ENCODE measurements at regions not wholly inside any gene's neighbourhood (a gene's known extent, or its start where the extent isn't known, plus 50 kb on each side); places are given as distances from the start of the nearest gene placed in this dataset.
"Not testable (repeated sequence)": the region's sequence is repeated elsewhere in the genome, so short reads cannot be mapped to it uniquely, and the experiment has no call there.

GRCh38 chr2:89825034-89825433 lies 1133.6 kb downstream of the RPIA start:
- no peaks in the 10 kb centered on the region for H3K79me1 ChIP-seq (ENCODE audit: low read depth, low read length)
- no peak overlapping the region for H2AK5ac ChIP-seq (ENCODE audit: low read depth, low read length)
- H3K23ac ChIP-seq (ENCODE audit: low read depth, low read length, poor library complexity) = no peak overlapping the region
- H3K36me3 ChIP-seq (replicated peaks in 1 of 2; ENCODE audit: control insufficient read depth in 2 of 2, insufficient read depth in 2 of 2, low read length in 2 of 2) = no peaks in the 10 kb centered on the region
- H2AFZ ChIP-seq (ENCODE audit: low read length) = no peak overlapping the region
- peaks cover 12 to 39% of the 10 kb centered on the region in 2 donors for H3K9me3 ChIP-seq (replicated peaks in 1 of 2; ENCODE audit: control insufficient read depth in 2 of 2, insufficient read depth in 1 of 2, low read depth in 1 of 2, low read length in 2 of 2)
- no peak overlapping the region for H3K18ac ChIP-seq (ENCODE audit: low read length)
- H2BK5ac ChIP-seq (ENCODE audit: low read length) = no peak overlapping the region
- no peak overlapping the region for H3K9ac ChIP-seq (ENCODE audit: low read depth, low read length, poor library complexity)
- H4K91ac ChIP-seq (ENCODE audit: low read depth, low read length, poor library complexity) = no peak overlapping the region
- H4K8ac ChIP-seq (ENCODE audit: low read depth, low read length) = no peak overlapping the region
- no peak overlapping the region for H3K4ac ChIP-seq (ENCODE audit: low read length)
- H2BK15ac ChIP-seq (ENCODE audit: low read length) = no peak overlapping the region
- H2BK12ac ChIP-seq (ENCODE audit: low read length) = no peak overlapping the region
- no peak overlapping the region for H3K4me2 ChIP-seq (ENCODE audit: insufficient read depth, low read length, poor library complexity, severe bottlenecking)
- 100% methylated on average over 2 to 5 of the region's 8 CpGs for WGBS, 2 donors (ENCODE audit: extremely low coverage in 2 of 2, insufficient read length in 2 of 2, insufficient replicate concordance in 1 of 2)
- DNase-seq (ENCODE audit: low spot score) = no peak
- H3K14ac ChIP-seq (ENCODE audit: low read length) = no peak overlapping the region
- no peak overlapping the region for H3K27ac ChIP-seq (replicated peaks; ENCODE audit: low read length)
- no peak overlapping the region for H3K4me3 ChIP-seq (ENCODE audit: low read length in 2 of 2)
- no peaks in the 10 kb centered on the region for H3K4me1 ChIP-seq (ENCODE audit: control insufficient read depth in 2 of 2, insufficient read depth in 1 of 2, low read depth in 1 of 2, low read length in 2 of 2)
- H2BK120ac ChIP-seq (ENCODE audit: low read depth, low read length) = no peak overlapping the region
- no peaks in the 10 kb centered on the region for H3K27me3 ChIP-seq (ENCODE audit: control insufficient read depth in 3 of 3, insufficient read depth in 3 of 3, low read depth in 1 of 3, low read length in 3 of 3)

GRCh38 chr2:89826741-89827140 lies 1135.3 kb downstream of the RPIA start:
- not testable (repeated sequence) for H3K14ac ChIP-seq (ENCODE audit: low read length); H3K27ac ChIP-seq (replicated peaks; ENCODE audit: low read length); H3K27me3 ChIP-seq (ENCODE audit: control insufficient read depth in 3 of 3, insufficient read depth in 3 of 3, low read depth in 1 of 3, low read length in 3 of 3); DNase-seq (ENCODE audit: low spot score); H3K4me1 ChIP-seq (ENCODE audit: control insufficient read depth in 2 of 2, insufficient read depth in 1 of 2, low read depth in 1 of 2, low read length in 2 of 2); H4K91ac ChIP-seq (ENCODE audit: low read depth, low read length, poor library complexity); H3K18ac ChIP-seq (ENCODE audit: low read length); H2BK15ac ChIP-seq (ENCODE audit: low read length); H3K79me1 ChIP-seq (ENCODE audit: low read depth, low read length); H2AFZ ChIP-seq (ENCODE audit: low read length); H4K8ac ChIP-seq (ENCODE audit: low read depth, low read length); H2BK12ac ChIP-seq (ENCODE audit: low read length); H3K4me3 ChIP-seq (ENCODE audit: low read length in 2 of 2); H3K4me2 ChIP-seq (ENCODE audit: insufficient read depth, low read length, poor library complexity, severe bottlenecking); H3K4ac ChIP-seq (ENCODE audit: low read length); H3K36me3 ChIP-seq (replicated peaks in 1 of 2; ENCODE audit: control insufficient read depth in 2 of 2, insufficient read depth in 2 of 2, low read length in 2 of 2); H2BK120ac ChIP-seq (ENCODE audit: low read depth, low read length); H2BK5ac ChIP-seq (ENCODE audit: low read length); H3K23ac ChIP-seq (ENCODE audit: low read depth, low read length, poor library complexity); H2AK5ac ChIP-seq (ENCODE audit: low read depth, low read length); H3K9ac ChIP-seq (ENCODE audit: low read depth, low read length, poor library complexity)
- 100% methylated on average over 6 to 7 of the region's 9 CpGs for WGBS, 2 donors (ENCODE audit: extremely low coverage in 2 of 2, insufficient read length in 2 of 2, insufficient replicate concordance in 1 of 2)
- H3K9me3 ChIP-seq (replicated peaks in 1 of 2; ENCODE audit: control insufficient read depth in 2 of 2, insufficient read depth in 1 of 2, low read depth in 1 of 2, low read length in 2 of 2) = peaks cover 13 to 40% of the 10 kb centered on the region in 2 donors

- not testable (repeated sequence) for H3K79me1 ChIP-seq (ENCODE audit: low read depth, low read length); H3K9ac ChIP-seq (ENCODE audit: low read depth, low read length, poor library complexity); DNase-seq (ENCODE audit: low spot score); H3K14ac ChIP-seq (ENCODE audit: low read length); H3K27ac ChIP-seq (replicated peaks; ENCODE audit: low read length); H2BK5ac ChIP-seq (ENCODE audit: low read length); H3K18ac ChIP-seq (ENCODE audit: low read length); H2AK5ac ChIP-seq (ENCODE audit: low read depth, low read length); H3K23ac ChIP-seq (ENCODE audit: low read depth, low read length, poor library complexity); H3K4ac ChIP-seq (ENCODE audit: low read length); H4K8ac ChIP-seq (ENCODE audit: low read depth, low read length); H2BK15ac ChIP-seq (ENCODE audit: low read length); H3K4me2 ChIP-seq (ENCODE audit: insufficient read depth, low read length, poor library complexity, severe bottlenecking); H2BK12ac ChIP-seq (ENCODE audit: low read length); H2AFZ ChIP-seq (ENCODE audit: low read length); H3K4me1 ChIP-seq (ENCODE audit: control insufficient read depth in 2 of 2, insufficient read depth in 1 of 2, low read depth in 1 of 2, low read length in 2 of 2); H2BK120ac ChIP-seq (ENCODE audit: low read depth, low read length); H3K36me3 ChIP-seq (replicated peaks in 1 of 2; ENCODE audit: control insufficient read depth in 2 of 2, insufficient read depth in 2 of 2, low read length in 2 of 2); H3K4me3 ChIP-seq (ENCODE audit: low read length in 2 of 2); H3K27me3 ChIP-seq (ENCODE audit: control insufficient read depth in 3 of 3, insufficient read depth in 3 of 3, low read depth in 1 of 3, low read length in 3 of 3); H4K91ac ChIP-seq (ENCODE audit: low read depth, low read length, poor library complexity)
- peaks cover 20 to 47% of the 10 kb centered on the region in 2 donors for H3K9me3 ChIP-seq (replicated peaks in 1 of 2; ENCODE audit: control insufficient read depth in 2 of 2, insufficient read depth in 1 of 2, low read depth in 1 of 2, low read length in 2 of 2)
- no CpG with 5 or more reads among the region's 2 CpGs for WGBS, 2 donors (ENCODE audit: extremely low coverage in 2 of 2, insufficient read length in 2 of 2, insufficient replicate concordance in 1 of 2)
These were observed 1136.4 kb downstream of the RPIA start for GRCh38 chr2:89827829-89828228.

- H4K91ac ChIP-seq (ENCODE audit: low read depth, low read length, poor library complexity); H3K9ac ChIP-seq (ENCODE audit: low read depth, low read length, poor library complexity); H3K4me2 ChIP-seq (ENCODE audit: insufficient read depth, low read length, poor library complexity, severe bottlenecking); H3K18ac ChIP-seq (ENCODE audit: low read length); DNase-seq (ENCODE audit: low spot score); H3K4ac ChIP-seq (ENCODE audit: low read length); H2BK120ac ChIP-seq (ENCODE audit: low read depth, low read length); H3K79me1 ChIP-seq (ENCODE audit: low read depth, low read length); H3K36me3 ChIP-seq (replicated peaks in 1 of 2; ENCODE audit: control insufficient read depth in 2 of 2, insufficient read depth in 2 of 2, low read length in 2 of 2); H3K14ac ChIP-seq (ENCODE audit: low read length); H2AK5ac ChIP-seq (ENCODE audit: low read depth, low read length); H3K4me3 ChIP-seq (ENCODE audit: low read length in 2 of 2); H3K4me1 ChIP-seq (ENCODE audit: control insufficient read depth in 2 of 2, insufficient read depth in 1 of 2, low read depth in 1 of 2, low read length in 2 of 2); H2BK12ac ChIP-seq (ENCODE audit: low read length); H3K27me3 ChIP-seq (ENCODE audit: control insufficient read depth in 3 of 3, insufficient read depth in 3 of 3, low read depth in 1 of 3, low read length in 3 of 3); H2BK5ac ChIP-seq (ENCODE audit: low read length); H2BK15ac ChIP-seq (ENCODE audit: low read length); H3K23ac ChIP-seq (ENCODE audit: low read depth, low read length, poor library complexity); H4K8ac ChIP-seq (ENCODE audit: low read depth, low read length); H3K27ac ChIP-seq (replicated peaks; ENCODE audit: low read length); H2AFZ ChIP-seq (ENCODE audit: low read length): not testable (repeated sequence)
- 100% methylated on average over 2 of the region's 4 CpGs for WGBS, 2 donors (ENCODE audit: extremely low coverage in 2 of 2, insufficient read length in 2 of 2, insufficient replicate concordance in 1 of 2)
- peaks cover 20 to 49% of the 10 kb centered on the region in 2 donors for H3K9me3 ChIP-seq (replicated peaks in 1 of 2; ENCODE audit: control insufficient read depth in 2 of 2, insufficient read depth in 1 of 2, low read depth in 1 of 2, low read length in 2 of 2)
These were observed 1136.9 kb downstream of the RPIA start for GRCh38 chr2:89828416-89828815.
